Suprapubic skin (tissue), 4 donors: ENCODE measurements at regions not wholly inside any gene's neighbourhood (a gene's known extent, or its start where the extent isn't known, plus 50 kb on each side); places are given as distances from the start of the nearest gene placed in this dataset.
"Not testable (repeated sequence)": the region's sequence is repeated elsewhere in the genome, so short reads cannot be mapped to it uniquely, and the experiment has no call there.

Experiments
- DNase-seq, 2 donors: peaks; one replicate each; pipeline ENCODE4 v3.0.0-alpha.2; 2019; ENCODE audit warnings: low spot score in 2 of 2
- H3K27ac ChIP-seq: fragments of 200-600 bp; sonication (generic); one replicate; pipeline ENCODE4 v1.5.1; 2019
- H3K27me3 ChIP-seq: fragments of 200-600 bp; sonication (generic); one replicate; pipeline ENCODE4 v1.5.1; 2019
- H3K36me3 ChIP-seq: fragments of 200-600 bp; sonication (generic); one replicate; pipeline ENCODE4 v1.5.1; 2019
- H3K4me1 ChIP-seq: fragments of 200-600 bp; sonication (generic); one replicate; pipeline ENCODE4 v1.5.1; 2019
- H3K4me3 ChIP-seq: fragments of 200-600 bp; sonication (generic); one replicate; pipeline ENCODE4 v1.5.1; 2019; ENCODE audit warnings: mild to moderate bottlenecking
- H3K9me3 ChIP-seq: fragments of 200-600 bp; sonication (generic); one replicate; pipeline ENCODE4 v1.5.1; 2019
- CTCF ChIP-seq, 2 donors: fragments of 200-600 bp in 1 of 2; fragments of 450-650 bp in 1 of 2; sonication (generic) in 1 of 2; IDR thresholded peaks; one replicate each; pipeline ENCODE4 v1.5.1; 2016 to 2019; ENCODE audit warnings: antibody characterized with exemption in 2 of 2, mild to moderate bottlenecking in 1 of 2, moderate library complexity in 1 of 2
- EP300 ChIP-seq: sonication (generic); formaldehyde crosslinking; IDR thresholded peaks from one replicate; pipeline ENCODE4 v1.6.1; 2017; ENCODE audit warnings: antibody characterized with exemption
- POLR2A ChIP-seq, 2 donors: fragments of 450-650 bp; IDR thresholded peaks; one replicate each; pipeline ENCODE4 v1.6.1; 2017; ENCODE audit warnings: antibody characterized with exemption in 2 of 2, mild to moderate bottlenecking in 2 of 2, moderate library complexity in 2 of 2
- POLR2AphosphoS5 ChIP-seq, 3 donors: sonication (generic); formaldehyde crosslinking; IDR thresholded peaks; one replicate each; pipeline ENCODE4 v1.6.1; 2017; ENCODE audit warnings: antibody characterized with exemption in 3 of 3
- WGBS: methylation state at CpG from one replicate; pipeline ENCODE4 v1.1.5; 2018; 5-methylcytosine and 5-hydroxymethylcytosine counted together

DNA sequence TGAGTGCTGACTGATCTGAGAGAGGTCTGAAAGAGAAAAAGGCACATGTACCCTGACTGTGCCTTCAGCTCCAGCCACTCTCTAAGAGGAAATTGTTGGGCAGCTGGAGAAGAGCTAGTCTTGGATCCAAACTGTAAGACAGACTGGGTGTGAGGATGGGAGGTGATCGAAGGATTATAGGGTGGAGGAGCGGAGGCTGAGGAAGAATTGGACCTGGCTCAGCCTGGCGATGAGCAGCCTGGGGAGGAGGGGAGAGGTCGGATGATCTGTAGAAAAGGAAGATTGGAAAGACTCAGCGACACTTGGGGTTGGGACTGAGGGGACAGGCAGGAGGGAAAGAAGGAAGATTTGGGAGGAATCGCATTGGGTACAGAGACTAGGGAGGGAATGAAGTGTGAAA is 98.6 kb upstream of the SLC25A48 start:
- no peak overlapping the region for H3K27ac ChIP-seq
- H3K36me3 ChIP-seq = no peaks in the 10 kb centered on the region
- 80% methylated on average over 6 of the region's 6 CpGs for WGBS
- peaks cover 11% of the 10 kb centered on the region for H3K4me1 ChIP-seq
- no peaks in the 10 kb centered on the region for H3K9me3 ChIP-seq
- no peaks in the 10 kb centered on the region for H3K27me3 ChIP-seq
- H3K4me3 ChIP-seq = no peak overlapping the region
- TF ChIP-seq POLR2A (IDR thresholded peaks at IDR 0.05) (no peak), POLR2AphosphoS5 (IDR thresholded peaks at IDR 0.05) (no peak), CTCF (IDR thresholded peaks at IDR 0.05) (no peak), EP300 (no peak)
- peak; percentile 5 to 68 for DNase-seq

- not testable (repeated sequence) for H3K4me3 ChIP-seq, H3K36me3 ChIP-seq, H3K9me3 ChIP-seq, H3K27ac ChIP-seq, H3K27me3 ChIP-seq, H3K4me1 ChIP-seq
- 97% methylated on average over 8 of the region's 8 CpGs for WGBS
- DNase-seq = peak; percentile 11 to 16
Measured at GRCh38 chr5:135734956-135735355, 99.5 kb upstream of the SLC25A48 start.

DNA sequence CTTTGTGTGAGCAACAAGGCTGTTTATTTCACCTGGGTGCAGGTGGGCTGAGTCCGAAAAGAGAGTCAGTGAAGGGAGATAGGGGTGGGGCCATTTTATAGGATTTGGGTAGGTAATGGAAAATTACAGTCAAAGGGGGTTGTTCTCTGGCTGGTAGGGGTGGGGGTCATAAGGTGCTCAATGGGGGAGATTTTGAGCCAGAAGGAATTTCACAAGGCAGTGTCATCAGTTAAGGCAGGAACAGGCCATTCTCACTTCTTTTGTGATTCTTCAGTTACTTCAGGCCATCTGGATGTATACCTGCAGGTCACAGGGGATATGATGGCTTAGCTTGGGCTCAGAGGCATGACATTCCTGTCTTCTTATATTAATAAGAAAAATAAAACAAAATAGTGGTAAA is 103.4 kb upstream of the SLC25A48 start:
- not testable (repeated sequence) for H3K9me3 ChIP-seq, H3K4me1 ChIP-seq, H3K4me3 ChIP-seq, H3K27ac ChIP-seq, H3K27me3 ChIP-seq, DNase-seq, H3K36me3 ChIP-seq
- 100% methylated on average over 1 of the region's 1 CpG for WGBS

- H3K4me1 ChIP-seq, H3K4me3 ChIP-seq, H3K27ac ChIP-seq, H3K36me3 ChIP-seq, H3K9me3 ChIP-seq, H3K27me3 ChIP-seq: not testable (repeated sequence)
- 100% methylated on average over 1 of the region's 1 CpG for WGBS
- DNase-seq = peak in 1 of 2 donors; percentile 25
Measured at GRCh38 chr5:135730161-135730560, 104.3 kb upstream of the SLC25A48 start.

DNA sequence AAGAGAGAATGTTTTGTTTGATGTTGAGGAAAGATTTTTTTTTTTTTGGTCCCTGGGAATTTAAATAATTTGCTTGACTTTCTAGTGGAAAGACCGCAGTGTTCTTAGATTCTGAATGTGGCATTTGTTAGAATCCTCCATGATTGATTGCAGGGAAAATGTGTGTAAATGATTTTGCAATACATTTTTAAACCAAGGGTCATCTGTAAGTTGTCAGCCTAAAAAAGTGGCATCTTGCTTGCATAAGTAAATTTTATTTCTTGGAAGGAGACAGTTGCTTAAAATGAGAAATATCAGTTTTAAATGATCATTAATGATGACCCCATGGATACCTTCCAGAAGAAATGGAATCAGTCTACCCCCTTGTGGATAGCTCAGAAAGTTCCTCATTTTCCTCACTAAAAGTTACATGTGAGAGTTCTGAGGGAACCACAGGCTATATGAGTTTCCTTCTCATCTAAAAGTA is 105.1 kb upstream of the SLC25A48 start:
- H3K9me3 ChIP-seq = no peaks in the 10 kb centered on the region
- no peaks in the 10 kb centered on the region for H3K27me3 ChIP-seq
- peaks cover 1% of the 10 kb centered on the region for H3K4me1 ChIP-seq
- H3K36me3 ChIP-seq = no peaks in the 10 kb centered on the region
- peak overlapping the region; percentile 3 for H3K27ac ChIP-seq
- H3K4me3 ChIP-seq = no peak overlapping the region
- WGBS = 61% methylated on average over 1 of the region's 1 CpG
- DNase-seq = no peak
- no peak for TF ChIP-seq EP300
- peak; percentile 13 to 14 for TF ChIP-seq CTCF (IDR thresholded peaks at IDR 0.05)
- no peak for TF ChIP-seq POLR2A (IDR thresholded peaks at IDR 0.05)

DNA sequence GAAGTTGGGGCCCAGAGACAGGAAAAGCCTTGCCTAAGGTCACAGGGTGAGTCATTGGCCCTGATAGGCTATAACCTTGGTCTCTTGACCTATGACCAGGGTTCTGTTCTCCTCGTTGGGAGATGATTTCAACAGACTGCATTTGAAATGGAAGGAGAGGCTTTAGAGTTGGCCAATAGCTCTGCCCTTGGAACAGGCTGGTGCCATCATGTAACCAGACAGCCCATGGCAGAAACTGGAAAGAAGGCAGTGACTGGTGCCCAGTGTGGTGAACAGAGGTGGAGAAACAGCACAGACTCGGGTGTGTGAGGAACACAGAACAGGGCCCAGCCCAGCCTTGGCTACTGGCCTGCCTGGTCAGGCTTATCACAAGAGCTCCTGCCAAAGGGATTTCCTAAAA is 109.8 kb upstream of the SLC25A48 start:
- peak in 1 of 2 donors; percentile 78 for DNase-seq
- no peak overlapping the region for H3K4me3 ChIP-seq
- no peak overlapping the region for H3K27ac ChIP-seq
- no peaks in the 10 kb centered on the region for H3K36me3 ChIP-seq
- peaks cover 5% of the 10 kb centered on the region for H3K4me1 ChIP-seq
- no peaks in the 10 kb centered on the region for H3K9me3 ChIP-seq
- 24% methylated on average over 2 of the region's 2 CpGs for WGBS
- no peaks in the 10 kb centered on the region for H3K27me3 ChIP-seq
- TF ChIP-seq POLR2AphosphoS5 (IDR thresholded peaks at IDR 0.05) = peak in 1 of 3 donors; percentile 16
- no peak for TF ChIP-seq EP300
- TF ChIP-seq CTCF (IDR thresholded peaks at IDR 0.05) = no peak

GRCh38 chr5:135723491-135723890 is 111.0 kb upstream of the SLC25A48 start:
- Histone ChIP-seq H3K4me1 (peaks cover 5% of the 10 kb centered on the region), H3K4me3 (no peak overlapping the region), H3K9me3 (no peaks in the 10 kb centered on the region), H3K27me3 (no peaks in the 10 kb centered on the region), H3K27ac (no peak overlapping the region), H3K36me3 (no peaks in the 10 kb centered on the region)
- 74% methylated on average over 2 of the region's 2 CpGs for WGBS
- no peak for DNase-seq
- TF ChIP-seq POLR2A (IDR thresholded peaks at IDR 0.05) (no peak), CTCF (IDR thresholded peaks at IDR 0.05) (no peak), POLR2AphosphoS5 (IDR thresholded peaks at IDR 0.05) (no peak), EP300 (no peak)
